ENCODE measurements at regions not wholly inside any gene's neighbourhood (a gene's known extent, or its start where the extent isn't known, plus 50 kb on each side); places are given as distances from the start of the nearest gene placed in this dataset.

- TF ChIP-seq, protein P1, sequence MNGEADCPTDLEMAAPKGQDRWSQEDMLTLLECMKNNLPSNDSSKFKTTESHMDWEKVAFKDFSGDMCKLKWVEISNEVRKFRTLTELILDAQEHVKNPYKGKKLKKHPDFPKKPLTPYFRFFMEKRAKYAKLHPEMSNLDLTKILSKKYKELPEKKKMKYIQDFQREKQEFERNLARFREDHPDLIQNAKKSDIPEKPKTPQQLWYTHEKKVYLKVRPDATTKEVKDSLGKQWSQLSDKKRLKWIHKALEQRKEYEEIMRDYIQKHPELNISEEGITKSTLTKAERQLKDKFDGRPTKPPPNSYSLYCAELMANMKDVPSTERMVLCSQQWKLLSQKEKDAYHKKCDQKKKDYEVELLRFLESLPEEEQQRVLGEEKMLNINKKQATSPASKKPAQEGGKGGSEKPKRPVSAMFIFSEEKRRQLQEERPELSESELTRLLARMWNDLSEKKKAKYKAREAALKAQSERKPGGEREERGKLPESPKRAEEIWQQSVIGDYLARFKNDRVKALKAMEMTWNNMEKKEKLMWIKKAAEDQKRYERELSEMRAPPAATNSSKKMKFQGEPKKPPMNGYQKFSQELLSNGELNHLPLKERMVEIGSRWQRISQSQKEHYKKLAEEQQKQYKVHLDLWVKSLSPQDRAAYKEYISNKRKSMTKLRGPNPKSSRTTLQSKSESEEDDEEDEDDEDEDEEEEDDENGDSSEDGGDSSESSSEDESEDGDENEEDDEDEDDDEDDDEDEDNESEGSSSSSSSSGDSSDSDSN (CRISPR knock-in tag; IDR thresholded peaks at IDR 0.05) = no peak
- peak; percentile 41; the same call in 1 of the 2 replicates for TF ChIP-seq FOXK1 (CRISPR knock-in tag; IDR thresholded peaks at IDR 0.05; ENCODE audit: borderline replicate concordance, low read depth)
- TF ChIP-seq ZNF30 (CRISPR knock-in tag; IDR thresholded peaks at IDR 0.05) = no peak
- TF ChIP-seq HDAC1 (CRISPR knock-in tag; IDR thresholded peaks at IDR 0.05) = no peak
Measured at GRCh38 chr2:48174503-48174902, 140.0 kb upstream of the FOXN2 start (continued).

GRCh38 chr2:48175254-48175653 lies 139.2 kb upstream of the FOXN2 start:
- no peak overlapping the region for H2AFZ ChIP-seq (ENCODE audit: low read length)
- in situ Hi-C loops (cut with HindIII; ENCODE audit: extremely low pct_ligation_motif_present, low pct_unique_long_range_greater_than_20kb) (no loop called here), intact Hi-C loops (cut with micrococcal nuclease; ENCODE audit: unreplicated experiment) (no loop called here)
- H3K4me2 ChIP-seq (ENCODE audit: low read depth, low read length) = no peak overlapping the region
- FAIRE-seq (no peak), ATAC-seq (peak; percentile 66; the same call in 2 of the 3 replicates), DNase-seq (ENCODE audit: low spot score) (peak; percentile 26)
- WGBS (ENCODE audit: low lambda C conversion rate) = 4% methylated on average over 4 of the region's 4 CpGs
- H3K27me3 ChIP-seq (ENCODE audit: control insufficient read depth in 1 of 2, insufficient read depth in 2 of 2, low read length in 2 of 2) = peaks cover 0 to 3% of the 10 kb centered on the region in 2 experiments; a peak in 1 of 5 replicates
- H3K79me2 ChIP-seq (ENCODE audit: insufficient read depth, low read length) = no peaks in the 10 kb centered on the region
- H3K4me3 ChIP-seq (replicated peaks in 1 of 3; ENCODE audit: insufficient read depth in 1 of 3, low read depth in 2 of 3, low read length in 3 of 3) = no peak overlapping the region
- H3K27ac ChIP-seq (ENCODE audit: extremely low read length, insufficient read depth, low read length) = no peak overlapping the region
- TF ChIP-seq ARID5B (CRISPR knock-in tag; IDR thresholded peaks at IDR 0.05) = peak; percentile 33; the same call in 1 of the 2 replicates
- TF ChIP-seq, protein P2, sequence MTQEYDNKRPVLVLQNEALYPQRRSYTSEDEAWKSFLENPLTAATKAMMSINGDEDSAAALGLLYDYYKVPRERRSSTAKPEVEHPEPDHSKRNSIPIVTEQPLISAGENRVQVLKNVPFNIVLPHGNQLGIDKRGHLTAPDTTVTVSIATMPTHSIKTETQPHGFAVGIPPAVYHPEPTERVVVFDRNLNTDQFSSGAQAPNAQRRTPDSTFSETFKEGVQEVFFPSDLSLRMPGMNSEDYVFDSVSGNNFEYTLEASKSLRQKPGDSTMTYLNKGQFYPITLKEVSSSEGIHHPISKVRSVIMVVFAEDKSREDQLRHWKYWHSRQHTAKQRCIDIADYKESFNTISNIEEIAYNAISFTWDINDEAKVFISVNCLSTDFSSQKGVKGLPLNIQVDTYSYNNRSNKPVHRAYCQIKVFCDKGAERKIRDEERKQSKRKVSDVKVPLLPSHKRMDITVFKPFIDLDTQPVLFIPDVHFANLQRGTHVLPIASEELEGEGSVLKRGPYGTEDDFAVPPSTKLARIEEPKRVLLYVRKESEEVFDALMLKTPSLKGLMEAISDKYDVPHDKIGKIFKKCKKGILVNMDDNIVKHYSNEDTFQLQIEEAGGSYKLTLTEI (CRISPR knock-in tag; conservative IDR thresholded peaks at IDR 0.05) = no peak
- TF ChIP-seq FOSL2 (CRISPR knock-in tag; IDR thresholded peaks at IDR 0.05) = peak; percentile 70
- peak in 1 of 2 experiments; percentile 36; a peak in 1 of 4 replicates for TF ChIP-seq EP300 (IDR thresholded peaks at IDR 0.05; ENCODE audit: low read depth in 2 of 2, low read length in 2 of 2)
- no peak for TF ChIP-seq EP300 (CRISPR knock-in tag; IDR thresholded peaks at IDR 0.05; ENCODE audit: borderline replicate concordance)
- TF ChIP-seq ZFP36 (IDR thresholded peaks at IDR 0.05; ENCODE audit: borderline replicate concordance, low read depth, low read length, partially characterized antibody) = no peak
- no peak for TF ChIP-seq ZNF891 (CRISPR knock-in tag; IDR thresholded peaks at IDR 0.05)
- TF ChIP-seq RFX5 (IDR thresholded peaks at IDR 0.05; ENCODE audit: low read depth, low read length) = peak; percentile 95
- H4K20me1 ChIP-seq (ENCODE audit: insufficient read depth, low read length) = no peaks in the 10 kb centered on the region
- POLR2A ChIA-PET = no interaction called here
- peaks cover 17% of the 10 kb centered on the region for H3K4me1 ChIP-seq (ENCODE audit: insufficient read depth, low read length)
- CTCF ChIA-PET (ENCODE audit: low intra/inter-chr PET ratio, low total read pairs) = no interaction called here
- H3K36me3 ChIP-seq (replicated peaks in 1 of 2; ENCODE audit: control insufficient read depth in 1 of 2, insufficient read depth in 2 of 2, low read length in 2 of 2) = no peaks in the 10 kb centered on the region
- H3K9ac ChIP-seq (ENCODE audit: insufficient read depth, low read depth, low read length) = no peak overlapping the region
- no peaks in the 10 kb centered on the region for H3K9me3 ChIP-seq (ENCODE audit: low read length)
- BruUV-seq (replicated peaks) = no TSS peak
